Frontal cortex (tissue), 3 donors: ENCODE measurements at regions not wholly inside any gene's neighbourhood (a gene's known extent, or its start where the extent isn't known, plus 50 kb on each side); places are given as distances from the start of the nearest gene placed in this dataset.
"Not testable (repeated sequence)": the region's sequence is repeated elsewhere in the genome, so short reads cannot be mapped to it uniquely, and the experiment has no call there.

Source experiments
- DNase-seq, 2 donors: peaks; one replicate each; pipeline ENCODE4 v3.0.0; 2012; ENCODE audit warnings: low spot score in 2 of 2
- FAIRE-seq: peaks from 2 replicates; lab custom pipeline; 2012; peaks lifted over from hg19 to GRCh38; lab: Jason Lieb, UNC
- donor health status: control.
- donor health status: control.
- donor health status: control.

GRCh38 chr10:117777222-117777621, 234.7 kb downstream of the EMX2 start:
- not testable (repeated sequence) for DNase-seq, FAIRE-seq

GRCh38 chr10:117778241-117778640, 235.7 kb downstream of the EMX2 start:
- no peak for FAIRE-seq
- no peak for DNase-seq

GRCh38 chr10:117780411-117780810, 237.9 kb downstream of the EMX2 start:
- FAIRE-seq (no peak), DNase-seq (no peak)

GRCh38 chr10:117781216-117781831, 238.8 kb downstream of the EMX2 start:
- no peak for FAIRE-seq
- DNase-seq = no peak

- FAIRE-seq (no peak), DNase-seq (no peak)
Measured at GRCh38 chr10:117782276-117782675, 239.7 kb downstream of the EMX2 start.

- FAIRE-seq (no peak), DNase-seq (no peak)
Measured at GRCh38 chr10:117783698-117784395, 241.3 kb downstream of the EMX2 start.

GRCh38 chr10:117784776-117785175, 242.2 kb downstream of the EMX2 start:
- FAIRE-seq (no peak), DNase-seq (no peak)

- FAIRE-seq = no peak
- no peak for DNase-seq
Measured at GRCh38 chr10:117788911-117789310, 246.4 kb downstream of the EMX2 start.

- DNase-seq (no peak), FAIRE-seq (no peak)
Measured at GRCh38 chr10:117790179-117790578, 247.6 kb downstream of the EMX2 start.

GRCh38 chr10:117790621-117791020, 248.1 kb downstream of the EMX2 start:
- FAIRE-seq (no peak), DNase-seq (no peak)

- FAIRE-seq (no peak), DNase-seq (no peak)
Measured at GRCh38 chr10:117792214-117792613, 249.7 kb downstream of the EMX2 start.

GRCh38 chr10:117796130-117796745, 250.5 kb downstream of the RAB11FIP2 start:
- DNase-seq = no peak
- FAIRE-seq = no peak

- FAIRE-seq (no peak), DNase-seq (no peak)
Measured at GRCh38 chr10:117797296-117797695, 249.4 kb downstream of the RAB11FIP2 start.

- no peak for FAIRE-seq
- no peak for DNase-seq
Measured at GRCh38 chr10:117801691-117802090, 245.1 kb downstream of the RAB11FIP2 start.

- FAIRE-seq = no peak
- DNase-seq = peak in 1 of 2 donors; percentile 29
Measured at GRCh38 chr10:117804470-117805011, 242.2 kb downstream of the RAB11FIP2 start.

- no peak for DNase-seq
- no peak for FAIRE-seq
Measured at GRCh38 chr10:117805139-117805538, 241.6 kb downstream of the RAB11FIP2 start.

- DNase-seq (no peak), FAIRE-seq (no peak)
Measured at GRCh38 chr10:117807441-117807840, 239.3 kb downstream of the RAB11FIP2 start.

GRCh38 chr10:117815816-117816215, 230.9 kb downstream of the RAB11FIP2 start:
- DNase-seq = not testable (repeated sequence)

GRCh38 chr10:117817116-117817515, 229.6 kb downstream of the RAB11FIP2 start:
- FAIRE-seq (no peak), DNase-seq (no peak)

More at GRCh38 chr10:117815816-117816215, 230.9 kb downstream of the RAB11FIP2 start:
- not testable (repeated sequence) for FAIRE-seq

- FAIRE-seq (no peak), DNase-seq (no peak)
Measured at GRCh38 chr10:117818721-117819120, 228.0 kb downstream of the RAB11FIP2 start.

- no peak for DNase-seq
- FAIRE-seq = no peak
Measured at GRCh38 chr10:117819304-117819703, 227.4 kb downstream of the RAB11FIP2 start.
